Loucy (cell line): ENCODE measurements at regions not wholly inside any gene's neighbourhood (a gene's known extent, or its start where the extent isn't known, plus 50 kb on each side); places are given as distances from the start of the nearest gene placed in this dataset.

Experiments
- EZH2phosphoT487 ChIP-seq: fragments of 200-600 bp; IDR thresholded peaks from 2 replicates; pipeline ENCODE4 v1.6.1; 2018; ENCODE audit warnings: antibody characterized with exemption, mild to moderate bottlenecking, moderate library complexity, borderline replicate concordance
- TF ChIP-seq, protein P1 (sequence below): fragments of 200-600 bp; sonication (generic); conservative IDR thresholded peaks from 2 replicates; pipeline ENCODE4 v1.5.1; 2014; ENCODE audit warnings: mild to moderate bottlenecking, antibody characterized with exemption, low read length

DNA sequence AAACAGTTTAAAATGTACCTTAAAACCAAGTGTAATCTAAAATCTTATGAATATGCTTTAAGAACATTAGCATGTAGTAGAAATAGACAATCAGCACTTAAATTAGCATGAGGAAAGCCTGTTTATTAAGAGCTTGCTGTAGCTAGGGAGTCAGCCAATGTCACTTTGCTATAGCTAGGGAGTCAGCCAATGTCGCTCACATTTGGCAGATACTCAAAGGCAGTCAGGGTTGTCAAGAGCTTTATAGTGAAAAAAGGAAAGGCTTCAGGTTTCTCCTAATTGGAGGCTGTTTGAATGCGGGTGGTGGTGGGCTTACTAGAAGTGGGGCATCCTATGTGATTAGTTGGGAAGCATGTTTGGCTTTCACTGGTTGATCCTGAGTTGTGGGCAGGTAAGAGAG, 226.2 kb upstream of the DGKB start:
- TF ChIP-seq EZH2phosphoT487, result no peak
- TF ChIP-seq, protein P1, sequence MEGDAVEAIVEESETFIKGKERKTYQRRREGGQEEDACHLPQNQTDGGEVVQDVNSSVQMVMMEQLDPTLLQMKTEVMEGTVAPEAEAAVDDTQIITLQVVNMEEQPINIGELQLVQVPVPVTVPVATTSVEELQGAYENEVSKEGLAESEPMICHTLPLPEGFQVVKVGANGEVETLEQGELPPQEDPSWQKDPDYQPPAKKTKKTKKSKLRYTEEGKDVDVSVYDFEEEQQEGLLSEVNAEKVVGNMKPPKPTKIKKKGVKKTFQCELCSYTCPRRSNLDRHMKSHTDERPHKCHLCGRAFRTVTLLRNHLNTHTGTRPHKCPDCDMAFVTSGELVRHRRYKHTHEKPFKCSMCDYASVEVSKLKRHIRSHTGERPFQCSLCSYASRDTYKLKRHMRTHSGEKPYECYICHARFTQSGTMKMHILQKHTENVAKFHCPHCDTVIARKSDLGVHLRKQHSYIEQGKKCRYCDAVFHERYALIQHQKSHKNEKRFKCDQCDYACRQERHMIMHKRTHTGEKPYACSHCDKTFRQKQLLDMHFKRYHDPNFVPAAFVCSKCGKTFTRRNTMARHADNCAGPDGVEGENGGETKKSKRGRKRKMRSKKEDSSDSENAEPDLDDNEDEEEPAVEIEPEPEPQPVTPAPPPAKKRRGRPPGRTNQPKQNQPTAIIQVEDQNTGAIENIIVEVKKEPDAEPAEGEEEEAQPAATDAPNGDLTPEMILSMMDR, result no peak
